ENCODE measurements at regions not wholly inside any gene's neighbourhood (a gene's known extent, or its start where the extent isn't known, plus 50 kb on each side); places are given as distances from the start of the nearest gene placed in this dataset.

GRCh38 chr7:65820287-65820950 is 52.5 kb upstream of the VKORC1L1 start:
- FAIRE-seq (no peak), DNase-seq (ENCODE audit: insufficient read length) (no peak)
- TF ChIP-seq POLR2AphosphoS5 (IDR thresholded peaks at IDR 0.05; ENCODE audit: low read depth, low read length) (no peak), POLR2A (IDR thresholded peaks at IDR 0.05; ENCODE audit: low read depth, low read length) (no peak), TAF1 (IDR thresholded peaks at IDR 0.05; ENCODE audit: borderline replicate concordance, low read depth, low read length) (no peak)
